A673 (cell line): ENCODE measurements at regions not wholly inside any gene's neighbourhood (a gene's known extent, or its start where the extent isn't known, plus 50 kb on each side); places are given as distances from the start of the nearest gene placed in this dataset.
A peak's percentile ranks its signal among the peaks of the same experiment; 100 is the strongest.

ENCODE experiments used
- BruUV-seq: library from RNA; stranded (reverse); fragments of 400-500 nt; replicated peaks from 2 replicates; lab custom pipeline; 2021; lab: Mats Ljungman, UMichigan
- CTCF ChIA-PET: fragments of 300-600 bp; sonication (Branson Sonifier 250); formaldehyde crosslinking; loops from one replicate; lab custom pipeline; 2022; ENCODE audit warnings: antibody characterized with exemption; lab: Charles Lee
- POLR2A ChIA-PET: fragments of 300-600 bp; sonication (Branson Sonifier 250); formaldehyde crosslinking; loops from one replicate; lab custom pipeline; 2022; ENCODE audit warnings: antibody characterized with exemption; ENCODE audit not compliant: low non-redundant PET; lab: Charles Lee
- DNase-seq: peaks from one replicate; pipeline ENCODE4 v3.0.0-alpha.2; 2015; ENCODE audit warnings: low spot score
- H3K27ac ChIP-seq: fragments of 200-600 bp; sonication (generic); 2 replicates; pipeline ENCODE4 v1.5.1; 2016; ENCODE audit warnings: mixed run types, low read depth, mild to moderate bottlenecking, mixed read lengths, antibody characterized with exemption, low read length; ENCODE audit not compliant: poor library complexity, severe bottlenecking
- H3K27me3 ChIP-seq: fragments of 200-600 bp; sonication (generic); replicated peaks from 2 replicates; pipeline ENCODE4 v1.6.1; 2017; ENCODE audit warnings: mixed run types, low read depth, mild to moderate bottlenecking, mixed read lengths, antibody characterized with exemption, low read length; ENCODE audit not compliant: insufficient read depth, poor library complexity
- H3K36me3 ChIP-seq: fragments of 200-600 bp; sonication (generic); 2 replicates; pipeline ENCODE4 v1.6.1; 2016; ENCODE audit warnings: mixed run types, mild to moderate bottlenecking, mixed read lengths, antibody characterized with exemption, low read length; ENCODE audit not compliant: insufficient read depth, poor library complexity, severe bottlenecking
- H3K4me1 ChIP-seq: fragments of 200-600 bp; sonication (generic); 2 replicates; pipeline ENCODE4 v1.6.1; 2017; ENCODE audit warnings: mixed run types, mild to moderate bottlenecking, mixed read lengths, antibody characterized with exemption, low read length; ENCODE audit not compliant: insufficient read depth, poor library complexity, severe bottlenecking
- H3K4me3 ChIP-seq: fragments of 200-600 bp; sonication (generic); 2 replicates; pipeline ENCODE4 v1.5.1; 2016; ENCODE audit warnings: low read depth, mixed run types, mild to moderate bottlenecking, mixed read lengths, low read length; ENCODE audit not compliant: poor library complexity, severe bottlenecking
- H3K9me3 ChIP-seq: fragments of 200-600 bp; sonication (generic); 2 replicates; pipeline ENCODE4 v1.6.1; 2016; ENCODE audit warnings: mixed run types, low read depth, mild to moderate bottlenecking, mixed read lengths, antibody characterized with exemption, low read length; ENCODE audit not compliant: poor library complexity, severe bottlenecking
- CTCF ChIP-seq: fragments of 300-800, 200-600 bp; sonication (generic); conservative IDR thresholded peaks from 2 replicates; pipeline ENCODE4 v1.5.1; 2017; ENCODE audit warnings: low read depth, mild to moderate bottlenecking, antibody characterized with exemption, low read length, moderate library complexity, mixed read lengths
- EZH2 ChIP-seq: fragments of 200-600 bp; sonication (generic); IDR thresholded peaks from 2 replicates; pipeline ENCODE4 v1.6.1; 2017; ENCODE audit warnings: borderline replicate concordance, low read depth, mild to moderate bottlenecking, mixed read lengths, antibody characterized with exemption, low read length; ENCODE audit not compliant: poor library complexity, severe bottlenecking
- intact Hi-C: fragments of 100-400 bp; cut with micrococcal nuclease; formaldehyde crosslinking; loops from one replicate; pipeline ENCODE4 v1.10.0; 2022; ENCODE audit not compliant: unreplicated experiment

DNA sequence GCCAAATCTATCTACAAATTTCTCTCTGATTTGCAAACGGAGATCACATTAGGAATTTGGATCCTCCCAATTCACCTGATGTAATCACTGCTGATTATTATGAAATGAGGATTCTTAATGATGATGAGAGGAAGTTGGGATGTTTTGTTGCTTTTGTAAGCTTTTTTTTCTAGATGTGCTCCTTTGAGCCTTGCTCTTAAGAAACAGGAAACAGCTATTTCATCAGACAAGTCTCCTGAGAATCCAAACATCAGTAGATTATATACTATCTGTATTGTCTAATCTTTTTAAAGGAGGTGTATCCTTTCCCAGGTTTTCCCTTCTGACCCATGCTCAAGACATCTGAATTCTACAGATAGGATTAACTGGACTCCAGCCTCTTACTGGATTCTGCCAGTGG is 73.3 kb downstream of the KIF2B start:
- no peak for TF ChIP-seq CTCF
- TF ChIP-seq EZH2 = no peak
- CTCF ChIA-PET = no interaction called here

DNA sequence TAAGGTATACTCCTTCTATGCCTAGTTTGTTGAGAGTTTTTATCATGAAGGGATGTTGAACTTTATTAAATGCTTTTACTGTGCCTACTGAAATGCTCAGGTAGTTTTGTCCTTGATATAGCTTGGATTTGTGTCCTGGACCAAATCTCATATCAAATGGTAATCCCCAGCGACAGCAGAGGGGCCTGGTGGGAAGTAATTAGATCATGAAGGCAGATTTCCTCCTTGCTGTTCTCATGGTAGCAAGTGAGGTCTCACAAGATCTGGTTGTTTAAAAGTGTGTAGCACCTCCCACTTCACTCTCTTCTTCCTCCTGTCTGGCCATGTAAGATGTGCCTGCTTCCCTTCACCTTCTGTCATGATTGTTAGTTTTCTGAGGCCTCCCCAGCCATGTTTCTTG is 78.2 kb downstream of the KIF2B start:
- H3K36me3 ChIP-seq = no peaks in the 10 kb centered on the region
- intact Hi-C loops = no loop called here
- no peak for DNase-seq
- no TSS peak for BruUV-seq
- no peak overlapping the region for H3K27ac ChIP-seq
- no peak for TF ChIP-seq EZH2
- TF ChIP-seq CTCF = no peak
- no peak overlapping the region for H3K4me3 ChIP-seq
- ChIA-PET POLR2A (no interaction called here), CTCF (no interaction called here)
- H3K4me1 ChIP-seq = peaks cover 3% of the 10 kb centered on the region
- no peaks in the 10 kb centered on the region for H3K27me3 ChIP-seq
- H3K9me3 ChIP-seq = peaks cover 4% of the 10 kb centered on the region

More for the DNA sequence above, 73.3 kb downstream of the KIF2B start:
- Histone ChIP-seq H3K9me3 (no peaks in the 10 kb centered on the region), H3K27ac (peak overlapping the region; percentile 59), H3K36me3 (no peaks in the 10 kb centered on the region), H3K4me1 (peaks cover 8% of the 10 kb centered on the region), H3K4me3 (no peak overlapping the region), H3K27me3 (no peaks in the 10 kb centered on the region)
- BruUV-seq = no TSS peak
- peak; percentile 61 for DNase-seq
- intact Hi-C loops = no loop called here
- POLR2A ChIA-PET = no interaction called here

DNA sequence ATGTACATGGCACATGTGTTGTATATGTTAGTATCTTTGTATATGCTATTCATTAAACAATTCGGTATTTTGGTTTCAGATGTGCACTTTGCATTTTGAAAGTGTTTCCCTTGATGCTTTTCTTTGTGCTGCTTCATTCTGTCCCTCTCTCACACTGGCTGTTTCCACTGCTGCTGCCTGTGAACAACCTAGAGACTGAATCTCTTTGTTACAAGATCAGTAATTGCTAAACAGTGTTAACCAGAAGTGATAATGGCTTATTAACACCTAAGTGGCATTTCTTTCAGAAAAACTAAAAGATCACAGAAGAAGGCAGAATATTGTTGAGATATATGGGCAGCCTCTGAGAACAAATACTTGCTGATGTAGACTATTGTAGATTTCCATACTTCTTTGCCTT is 84.7 kb downstream of the KIF2B start:
- H3K27ac ChIP-seq = no peak overlapping the region
- H3K4me3 ChIP-seq = no peak overlapping the region
- ChIA-PET CTCF (no interaction called here), POLR2A (no interaction called here)
- H3K36me3 ChIP-seq = no peaks in the 10 kb centered on the region
- intact Hi-C loops = no loop called here
- no peaks in the 10 kb centered on the region for H3K27me3 ChIP-seq
- TF ChIP-seq CTCF (no peak), EZH2 (no peak)
- no peak for DNase-seq
- BruUV-seq = no TSS peak
- no peaks in the 10 kb centered on the region for H3K4me1 ChIP-seq
- no peaks in the 10 kb centered on the region for H3K9me3 ChIP-seq
